AG09319 (cell line): ENCODE measurements at regions not wholly inside any gene's neighbourhood (a gene's known extent, or its start where the extent isn't known, plus 50 kb on each side); places are given as distances from the start of the nearest gene placed in this dataset.

Experiments
- DNase-seq: peaks from one replicate; pipeline ENCODE4 v3.0.0-alpha.2; 2010; ENCODE audit warnings: low read depth; ENCODE audit errors: extremely low read depth
- TF ChIP-seq, protein P1 (sequence below): IDR thresholded peaks from 2 replicates; pipeline ENCODE4 v1.5.1; 2011; ENCODE audit warnings: low read depth, mild to moderate bottlenecking, inconsistent platforms, low read length, moderate library complexity

DNA sequence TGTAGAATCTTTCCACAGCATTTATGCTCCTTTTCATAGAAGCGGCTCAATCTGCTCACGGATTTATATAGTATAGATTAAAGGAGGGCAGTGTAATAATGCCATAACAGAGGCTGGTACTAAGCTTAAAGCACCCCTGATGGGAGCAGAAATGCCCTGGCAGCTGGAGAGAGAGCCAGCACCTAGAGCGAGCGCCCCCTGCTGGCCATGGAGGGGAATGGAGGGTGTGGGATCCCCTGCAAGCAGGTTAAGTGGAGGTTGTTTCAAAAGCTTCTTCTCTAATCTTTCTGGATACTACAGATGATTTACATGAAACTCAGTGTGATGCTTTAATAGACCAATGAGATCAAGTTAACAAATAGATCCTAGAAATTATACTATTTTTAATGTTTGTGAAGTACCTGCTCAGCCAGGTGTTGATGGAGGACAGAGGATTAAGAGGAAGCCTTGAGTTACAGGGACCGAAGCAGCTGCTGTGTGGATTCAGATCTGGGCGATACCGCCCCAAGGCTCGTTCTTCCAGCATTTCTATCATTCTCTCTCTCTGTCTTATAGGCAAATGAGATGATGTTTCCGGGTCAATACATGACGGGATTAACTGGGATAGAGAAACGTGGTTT lies 1519.3 kb upstream of the TMEM132C start:
- no peak for DNase-seq

DNA sequence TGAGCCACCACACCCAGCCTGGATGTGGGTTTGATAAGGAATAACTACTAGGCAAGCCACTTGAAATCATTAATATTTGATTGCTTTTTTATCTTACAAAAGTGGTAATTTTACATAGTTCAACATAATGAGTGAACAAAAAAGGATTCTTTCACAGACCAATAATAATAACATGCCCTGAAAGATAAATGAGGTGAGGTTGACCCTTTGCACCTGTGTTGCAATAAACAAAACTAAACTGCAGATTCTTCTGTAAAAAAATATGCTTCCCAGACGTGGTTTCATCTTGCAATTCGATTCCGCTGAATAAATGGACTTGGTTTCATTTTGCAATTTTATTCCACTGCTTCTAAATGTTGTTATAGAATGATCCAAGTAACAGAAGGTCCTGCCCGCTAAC lies 1514.9 kb upstream of the TMEM132C start:
- TF ChIP-seq, protein P1, sequence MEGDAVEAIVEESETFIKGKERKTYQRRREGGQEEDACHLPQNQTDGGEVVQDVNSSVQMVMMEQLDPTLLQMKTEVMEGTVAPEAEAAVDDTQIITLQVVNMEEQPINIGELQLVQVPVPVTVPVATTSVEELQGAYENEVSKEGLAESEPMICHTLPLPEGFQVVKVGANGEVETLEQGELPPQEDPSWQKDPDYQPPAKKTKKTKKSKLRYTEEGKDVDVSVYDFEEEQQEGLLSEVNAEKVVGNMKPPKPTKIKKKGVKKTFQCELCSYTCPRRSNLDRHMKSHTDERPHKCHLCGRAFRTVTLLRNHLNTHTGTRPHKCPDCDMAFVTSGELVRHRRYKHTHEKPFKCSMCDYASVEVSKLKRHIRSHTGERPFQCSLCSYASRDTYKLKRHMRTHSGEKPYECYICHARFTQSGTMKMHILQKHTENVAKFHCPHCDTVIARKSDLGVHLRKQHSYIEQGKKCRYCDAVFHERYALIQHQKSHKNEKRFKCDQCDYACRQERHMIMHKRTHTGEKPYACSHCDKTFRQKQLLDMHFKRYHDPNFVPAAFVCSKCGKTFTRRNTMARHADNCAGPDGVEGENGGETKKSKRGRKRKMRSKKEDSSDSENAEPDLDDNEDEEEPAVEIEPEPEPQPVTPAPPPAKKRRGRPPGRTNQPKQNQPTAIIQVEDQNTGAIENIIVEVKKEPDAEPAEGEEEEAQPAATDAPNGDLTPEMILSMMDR: no peak
- no peak for DNase-seq

More for the DNA sequence above, 1519.3 kb upstream of the TMEM132C start:
- TF ChIP-seq, protein P1: peak; percentile 88

DNA sequence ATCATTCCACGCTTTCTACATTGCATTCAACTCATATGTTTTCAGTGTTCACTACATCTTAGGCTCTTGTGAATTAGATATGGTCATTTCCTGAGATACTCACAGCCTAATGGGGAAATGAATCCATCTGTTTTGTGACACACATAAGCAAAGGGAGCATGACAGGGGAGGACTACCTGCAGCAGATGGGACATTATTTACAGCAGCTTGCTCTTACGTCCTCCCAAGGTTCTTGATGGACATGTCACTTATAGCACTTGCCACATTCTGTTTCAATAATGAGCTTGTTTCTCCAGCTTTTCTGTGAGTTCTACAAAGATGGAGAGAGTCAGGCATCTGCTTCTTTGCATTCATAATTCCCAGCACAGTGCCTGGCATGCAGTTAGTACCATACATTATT lies 1509.6 kb upstream of the TMEM132C start:
- TF ChIP-seq, protein P1: no peak
- no peak for DNase-seq

DNA sequence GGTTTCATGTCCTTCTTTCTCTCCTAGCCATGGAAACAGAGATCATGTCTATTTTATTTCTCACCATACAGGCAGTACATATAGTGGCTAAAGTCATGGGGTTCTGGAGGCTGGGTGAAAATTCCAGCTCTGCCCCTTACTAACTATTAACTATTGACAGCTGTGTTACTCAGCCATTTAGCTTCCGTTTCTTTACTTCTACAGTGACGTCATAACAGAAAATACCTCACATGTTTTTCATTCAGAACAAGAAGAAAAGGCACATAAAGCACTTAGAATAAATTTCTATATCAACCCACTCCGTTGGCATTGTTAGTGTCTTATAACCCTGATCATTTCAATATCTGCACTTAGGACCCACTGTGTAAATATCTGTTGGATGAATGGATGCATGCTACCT lies 1506.9 kb upstream of the TMEM132C start:
- TF ChIP-seq, protein P1: no peak
- DNase-seq: no peak

DNA sequence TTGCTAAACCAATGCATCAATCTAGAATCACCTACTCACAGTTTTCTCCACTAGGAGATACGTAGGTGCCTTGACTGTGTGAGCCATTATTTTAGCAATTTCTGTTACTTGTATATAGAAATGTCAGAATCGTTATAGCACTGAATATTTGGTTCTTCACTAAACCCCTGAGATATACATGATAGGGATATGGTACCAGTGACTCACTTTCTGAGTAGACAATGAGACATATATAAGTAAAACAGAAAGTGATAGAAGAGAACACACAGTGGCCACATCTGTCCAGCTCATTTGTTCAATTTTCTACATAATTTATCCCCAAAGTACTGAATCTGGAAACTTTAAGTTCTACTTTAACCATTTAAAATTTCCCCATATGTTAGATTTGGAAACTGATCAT lies 1505.5 kb upstream of the TMEM132C start:
- no peak for DNase-seq
- TF ChIP-seq, protein P1: no peak

DNA sequence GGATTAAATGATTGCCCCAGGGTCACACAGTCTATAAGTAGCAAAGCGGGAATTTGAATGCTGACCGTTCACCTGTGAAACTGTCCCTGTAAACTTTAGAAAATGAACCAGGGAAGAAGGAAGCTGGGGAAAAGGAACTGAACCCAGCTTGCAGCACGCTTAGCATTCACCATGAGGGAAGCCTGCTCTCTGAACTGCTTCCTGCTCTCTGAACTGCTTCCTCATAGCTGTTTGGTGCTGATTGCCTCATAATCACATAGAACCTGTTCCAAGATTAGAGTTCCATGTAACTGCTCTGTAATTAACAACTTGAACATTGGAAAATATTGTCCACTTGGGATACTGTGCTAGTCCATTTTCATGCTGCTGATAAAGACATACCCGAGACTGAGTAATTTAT lies 1504.8 kb upstream of the TMEM132C start:
- TF ChIP-seq, protein P1: no peak
- no peak for DNase-seq

DNA sequence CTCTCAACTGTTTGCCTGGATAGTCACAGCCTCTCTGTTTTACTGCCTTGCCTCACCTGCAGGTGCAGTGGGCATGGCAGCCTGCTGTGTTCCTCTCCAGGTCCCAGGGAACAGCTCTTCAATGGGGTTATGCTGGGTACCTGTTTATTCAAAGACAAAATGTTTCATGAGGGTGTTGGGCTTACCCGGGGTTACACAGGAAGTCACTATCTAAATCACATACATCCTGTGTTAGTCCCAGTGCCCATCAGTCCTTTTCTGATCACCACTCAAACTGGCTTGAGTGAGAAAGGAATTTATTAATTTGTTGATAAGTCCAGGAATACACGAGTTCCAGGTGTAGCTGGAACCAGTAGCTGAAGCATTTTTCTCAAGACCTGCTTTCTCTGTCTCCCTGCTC lies 1503.6 kb upstream of the TMEM132C start:
- TF ChIP-seq, protein P1: no peak
- DNase-seq: no peak
